Transverse colon (tissue), 4 donors: ENCODE measurements at regions not wholly inside any gene's neighbourhood (a gene's known extent, or its start where the extent isn't known, plus 50 kb on each side); places are given as distances from the start of the nearest gene placed in this dataset.

Experiments
- DNase-seq: peaks from one replicate; pipeline ENCODE4 v3.0.0-alpha.2; 2019
- H3K27ac ChIP-seq, 4 donors: fragments of 200-600 bp; sonication (generic); 2 replicates each; pipeline ENCODE4 v1.5.1; 2016 to 2018; ENCODE audit warnings: inconsistent platforms in 4 of 4
- H3K27me3 ChIP-seq: fragments of 200-600 bp; sonication (generic); 2 replicates; pipeline ENCODE4 v1.5.1; 2017; ENCODE audit warnings: inconsistent platforms
- H3K36me3 ChIP-seq, 4 donors: fragments of 200-600 bp; sonication (generic); 2 replicates each; pipeline ENCODE4 v1.5.1; 2017 to 2019; ENCODE audit warnings: inconsistent platforms in 4 of 4
- H3K4me1 ChIP-seq, 4 donors: fragments of 200-600 bp; sonication (generic); 2 replicates each; pipeline ENCODE4 v1.5.1; 2017 to 2020; ENCODE audit warnings: inconsistent platforms in 4 of 4
- H3K4me3 ChIP-seq, 4 donors: fragments of 200-600 bp; sonication (generic); 1 replicate in 1 of 4; 2 replicates in 3 of 4; pipeline versions ENCODE4 v1.5.1 to v1.6.1; 2017 to 2019; ENCODE audit warnings: inconsistent platforms in 4 of 4
- H3K9me3 ChIP-seq, 2 donors: fragments of 200-600 bp; sonication (generic); 2 replicates each; pipeline ENCODE4 v1.5.1; 2017 to 2019; ENCODE audit warnings: inconsistent platforms in 2 of 2
- CTCF ChIP-seq, 5 experiments: fragments of 200-600 bp in 3 of 5; fragments of 450-650 bp in 2 of 5; sonication (generic) in 3 of 5; IDR thresholded peaks; 1 replicate in 2 of 5; 2 replicates in 3 of 5; pipeline ENCODE4 v1.5.1; 2016 to 2017; ENCODE audit warnings: antibody characterized with exemption in 5 of 5, inconsistent platforms in 3 of 5, mild to moderate bottlenecking in 2 of 5, moderate library complexity in 1 of 5
- EP300 ChIP-seq: sonication (generic); formaldehyde crosslinking; IDR thresholded peaks from one replicate; pipeline ENCODE4 v1.6.1; 2017; ENCODE audit warnings: antibody characterized with exemption, low read depth
- POLR2A ChIP-seq: fragments of 450-650 bp; IDR thresholded peaks from one replicate; pipeline ENCODE4 v1.6.1; 2016; ENCODE audit warnings: antibody characterized with exemption, mild to moderate bottlenecking, moderate library complexity
- POLR2AphosphoS5 ChIP-seq, 3 donors: sonication (generic); formaldehyde crosslinking; IDR thresholded peaks; one replicate each; pipeline ENCODE4 v1.6.1; 2016; ENCODE audit warnings: antibody characterized with exemption in 3 of 3
- WGBS, 2 donors: methylation state at CpG; one replicate each; pipeline ENCODE4 v1.1.5; 2018; ENCODE audit warnings: low coverage in 1 of 2; 5-methylcytosine and 5-hydroxymethylcytosine counted together
- in situ Hi-C, 4 donors: fragments of 200-750 bp; cut with MboI; loops; one replicate each; pipeline versions ENCODE4 v1.15.0 to v1.15.1; 2017; ENCODE audit warnings: low sequenced_read_pairs in 3 of 4, low pct_ligation_motif_present in 1 of 4, low pct_unique_long_range_greater_than_20kb in 1 of 4
- intact Hi-C: fragments of 100-400 bp; cut with DNase I; formaldehyde crosslinking; loops from one replicate; pipeline ENCODE4 v1.15.1; 2023; ENCODE audit warnings: low total_unique reads

GRCh38 chr3:89859757-89860156, 752.3 kb downstream of the EPHA3 start:
- Histone ChIP-seq H3K27ac (no peak overlapping the region), H3K4me1 (no peaks in the 10 kb centered on the region), H3K4me3 (no peak overlapping the region), H3K27me3 (no peaks in the 10 kb centered on the region), H3K36me3 (no peaks in the 10 kb centered on the region), H3K9me3 (no peaks in the 10 kb centered on the region)
- WGBS, 2 donors, result 68 to 77% methylated on average over 2 of the region's 2 CpGs
- no peak for DNase-seq
- in situ Hi-C loops (no loop called here), intact Hi-C loops (no loop called here)
- TF ChIP-seq CTCF (IDR thresholded peaks at IDR 0.05) (no peak), POLR2AphosphoS5 (IDR thresholded peaks at IDR 0.05) (no peak), POLR2A (no peak), EP300 (no peak)

- Histone ChIP-seq H3K4me3 (no peak overlapping the region), H3K9me3 (no peaks in the 10 kb centered on the region), H3K36me3 (no peaks in the 10 kb centered on the region), H3K27me3 (no peaks in the 10 kb centered on the region), H3K4me1 (no peaks in the 10 kb centered on the region), H3K27ac (no peak overlapping the region)
- TF ChIP-seq EP300 (no peak), POLR2A (no peak), POLR2AphosphoS5 (IDR thresholded peaks at IDR 0.05) (no peak), CTCF (IDR thresholded peaks at IDR 0.05) (no peak)
- intact Hi-C loops (no loop called here), in situ Hi-C loops (no loop called here)
- no peak for DNase-seq
- WGBS, 2 donors, result 90 to 95% methylated on average over 1 of the region's 1 CpG
These were observed 759.9 kb downstream of the EPHA3 start for GRCh38 chr3:89867286-89867685.

- Histone ChIP-seq H3K9me3 (no peaks in the 10 kb centered on the region), H3K27ac (no peak overlapping the region), H3K4me3 (no peak overlapping the region), H3K4me1 (no peaks in the 10 kb centered on the region), H3K36me3 (no peaks in the 10 kb centered on the region), H3K27me3 (no peaks in the 10 kb centered on the region)
- 97% methylated on average over 3 of the region's 3 CpGs; no CpG with 5 or more reads in 1 of the 2 donors for WGBS, 2 donors
- intact Hi-C loops (no loop called here), in situ Hi-C loops (no loop called here)
- no peak for TF ChIP-seq POLR2A
- TF ChIP-seq POLR2AphosphoS5 (IDR thresholded peaks at IDR 0.05), result no peak
- no peak for TF ChIP-seq CTCF (IDR thresholded peaks at IDR 0.05)
- TF ChIP-seq EP300, result no peak
- no peak for DNase-seq
These were observed 768.7 kb downstream of the EPHA3 start for GRCh38 chr3:89876116-89876515.

GRCh38 chr3:89877230-89877629, 769.8 kb downstream of the EPHA3 start:
- TF ChIP-seq POLR2A, result no peak
- no peak for TF ChIP-seq EP300
- TF ChIP-seq CTCF (IDR thresholded peaks at IDR 0.05), result no peak
- TF ChIP-seq POLR2AphosphoS5 (IDR thresholded peaks at IDR 0.05), result no peak
- H3K9me3 ChIP-seq, result no peaks in the 10 kb centered on the region
- no peak overlapping the region for H3K4me3 ChIP-seq
- no peaks in the 10 kb centered on the region for H3K4me1 ChIP-seq
- no peak overlapping the region for H3K27ac ChIP-seq
- H3K36me3 ChIP-seq, result no peaks in the 10 kb centered on the region
- no peak for DNase-seq
- 58 to 80% methylated on average over 1 to 2 of the region's 2 CpGs for WGBS, 2 donors
- in situ Hi-C loops, result no loop called here
- H3K27me3 ChIP-seq, result no peaks in the 10 kb centered on the region
- intact Hi-C loops, result no loop called here
